Stimulated activated CD8-positive, alpha-beta memory T cell treated with anti-CD3 and anti-CD28 coated beads, Interleukin-7, amount 100 ng/mL, for 4 hours (primary cell): ENCODE measurements at regions not wholly inside any gene's neighbourhood (a gene's known extent, or its start where the extent isn't known, plus 50 kb on each side); places are given as distances from the start of the nearest gene placed in this dataset.
"Not testable (repeated sequence)": the region's sequence is repeated elsewhere in the genome, so short reads cannot be mapped to it uniquely, and the experiment has no call there.

Experiments used
- DNase-seq, 2 donors: peaks; one replicate each; pipeline ENCODE4 v3.0.0-alpha.2; 2020; ENCODE audit warnings: low read depth in 2 of 2

DNA sequence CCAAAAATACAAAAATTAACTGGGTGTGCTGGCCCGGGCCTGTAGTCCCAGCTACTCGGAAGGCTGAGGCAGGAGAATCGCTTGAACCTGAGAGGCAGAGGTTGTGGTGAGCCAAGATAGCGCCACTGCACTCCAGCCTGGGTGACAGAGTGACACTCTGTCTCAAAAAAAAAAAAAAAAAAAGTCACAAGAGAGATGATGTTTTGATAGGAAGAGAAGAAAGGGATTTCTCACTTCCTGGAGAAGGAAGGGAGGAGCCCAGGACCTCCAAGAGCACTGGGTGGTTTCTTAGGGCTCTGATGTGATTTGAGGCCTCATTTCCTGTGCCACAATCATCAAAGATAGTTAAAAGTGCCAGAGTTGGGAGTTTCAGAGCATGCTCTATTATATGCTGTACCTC, 1048.3 kb downstream of the BCL11B start:
- not testable (repeated sequence) for DNase-seq

DNA sequence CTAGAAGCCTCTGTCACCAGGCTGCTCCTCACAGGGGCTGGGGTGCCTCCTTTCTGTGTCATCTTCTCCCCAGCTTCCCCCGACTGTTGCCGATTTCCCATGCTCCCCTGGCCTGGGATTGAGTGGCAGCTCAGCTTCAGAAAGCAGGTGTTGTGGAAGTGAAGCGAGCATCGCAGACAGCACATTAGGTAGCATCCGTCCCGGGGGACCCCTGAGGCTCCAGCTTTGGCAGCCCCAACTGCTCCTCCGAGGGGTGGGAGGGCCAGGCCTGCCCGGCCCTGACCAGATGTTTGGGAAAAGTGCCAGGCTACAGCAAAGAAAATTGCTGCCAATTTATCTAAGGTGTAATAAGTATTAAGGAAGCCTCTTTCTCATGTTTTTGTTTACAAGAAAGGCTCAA, 1045.6 kb downstream of the BCL11B start:
- DNase-seq, result no peak

DNA sequence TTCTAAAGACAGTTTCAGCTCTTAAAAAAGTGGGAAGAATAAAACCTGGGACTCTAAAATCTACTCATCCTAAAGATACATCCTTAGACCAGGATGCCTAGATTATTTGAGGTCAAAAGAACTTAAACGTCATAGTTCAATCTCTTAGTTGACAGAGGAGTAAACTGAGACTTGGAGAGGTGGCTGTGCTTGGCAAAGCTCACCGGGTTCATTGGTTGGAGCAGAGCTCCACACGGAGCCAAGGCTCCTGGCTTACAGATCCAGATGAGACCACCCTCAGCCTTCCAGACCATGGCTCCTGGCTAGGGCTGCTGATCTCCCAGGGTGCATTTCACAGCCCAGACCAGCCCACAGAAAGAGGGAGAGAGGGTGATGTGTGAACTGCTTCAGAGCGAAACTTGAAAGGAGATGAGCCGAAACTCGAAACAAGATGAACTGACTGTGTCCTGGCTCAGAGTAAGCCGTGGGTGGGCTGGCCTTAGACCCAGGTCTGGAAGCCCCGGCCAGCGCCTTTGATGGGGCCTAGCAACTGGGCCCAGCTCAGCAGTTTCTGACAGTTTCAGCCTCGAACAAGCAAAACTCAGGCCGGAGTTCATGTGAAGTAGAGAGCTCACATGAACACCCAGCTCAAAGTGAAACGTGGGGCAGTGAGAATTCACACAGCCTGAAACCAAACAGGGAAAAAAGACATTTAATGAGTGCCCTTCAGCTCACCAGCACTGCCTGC, 1044.8 kb downstream of the BCL11B start:
- no peak for DNase-seq

DNA sequence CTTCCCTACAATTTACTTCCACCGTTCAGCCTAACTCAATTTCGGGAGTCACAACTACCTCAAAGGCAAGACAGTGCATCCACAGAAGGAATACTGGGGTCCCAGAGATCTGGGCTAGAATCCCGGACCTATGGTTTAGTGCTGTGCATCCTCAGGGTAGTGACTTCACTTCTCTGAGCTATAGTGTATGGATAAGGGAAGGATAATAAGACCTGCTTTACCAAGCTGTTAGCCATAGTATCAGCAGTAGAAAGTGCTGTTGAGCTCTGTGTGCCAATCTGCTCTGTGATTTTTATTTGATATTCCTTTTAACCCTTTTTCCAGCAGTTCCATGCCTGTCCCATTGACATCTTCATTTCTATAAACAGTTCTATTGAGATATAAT, 1044.3 kb downstream of the BCL11B start:
- no peak for DNase-seq

DNA sequence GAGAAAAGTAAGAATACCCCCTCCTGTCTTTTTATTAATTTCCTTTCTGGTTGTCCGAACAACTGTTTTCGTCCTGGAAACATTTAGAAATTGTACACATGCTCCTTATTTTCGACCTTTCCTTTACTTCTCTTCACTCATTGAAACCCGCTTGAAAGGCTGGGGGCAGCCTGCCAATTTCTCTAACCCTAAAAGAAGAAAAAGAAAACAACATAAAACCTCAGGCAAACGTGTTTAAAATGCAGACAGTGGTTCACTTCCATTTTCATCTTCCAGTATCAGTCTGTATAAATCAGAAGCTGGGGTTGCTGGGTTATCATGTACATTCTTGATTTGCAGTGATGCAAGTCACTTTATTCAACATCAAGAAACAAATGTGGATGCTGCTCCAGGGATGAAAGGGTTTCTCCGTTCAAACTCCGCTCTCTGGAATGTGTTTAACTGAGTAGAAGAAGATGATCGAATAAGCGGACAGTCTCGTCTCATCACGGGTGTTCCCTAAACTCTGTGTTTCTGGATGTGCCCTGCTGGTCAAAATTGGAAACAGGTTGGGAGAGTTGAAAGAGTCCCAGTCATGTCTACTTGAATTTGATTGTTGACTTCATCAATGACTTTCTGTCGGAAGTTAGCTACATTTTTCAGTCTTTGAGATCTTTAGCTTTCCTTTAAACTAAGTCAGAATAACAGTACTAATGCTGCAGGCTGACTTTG, 1042.2 kb downstream of the BCL11B start:
- DNase-seq, result no peak

DNA sequence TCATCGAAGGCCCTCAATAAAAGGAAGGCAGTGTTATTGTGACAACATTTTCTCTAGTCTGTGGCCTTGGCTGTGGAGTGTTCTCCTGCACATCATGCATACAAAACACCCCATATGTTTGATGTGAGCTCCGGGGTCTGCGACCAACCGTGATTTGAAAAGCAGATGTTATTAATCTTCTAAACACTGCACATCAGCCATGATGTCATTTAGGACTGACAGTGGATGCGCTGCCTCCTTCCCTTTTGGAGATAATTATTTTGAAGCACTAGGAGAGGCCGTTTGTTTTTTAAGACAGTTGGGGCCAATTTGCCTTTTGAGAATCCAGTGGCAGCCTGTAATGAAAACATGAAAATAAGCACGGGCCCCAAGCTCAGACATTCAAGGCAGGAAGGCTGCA, 1041.6 kb downstream of the BCL11B start:
- no peak for DNase-seq

DNA sequence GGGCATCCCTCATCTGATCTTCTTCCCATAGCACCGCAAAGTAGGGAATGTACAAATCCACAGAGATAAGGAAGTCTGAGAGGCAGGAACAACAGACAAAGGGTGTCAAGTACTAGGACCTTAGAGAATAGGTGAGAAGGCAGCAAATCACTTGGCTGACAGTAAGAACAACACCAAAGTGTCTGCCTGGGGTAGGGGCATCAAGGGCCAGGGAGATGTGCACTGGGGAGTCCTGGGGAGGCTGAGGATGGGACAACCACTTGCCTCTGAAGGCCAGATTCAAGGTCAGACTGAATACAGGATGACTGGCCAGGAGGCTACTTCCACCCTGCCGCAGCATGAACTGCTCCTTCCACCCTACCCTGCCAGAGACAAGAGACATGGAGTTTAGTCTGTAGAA, 1040.8 kb downstream of the BCL11B start:
- DNase-seq, result no peak

DNA sequence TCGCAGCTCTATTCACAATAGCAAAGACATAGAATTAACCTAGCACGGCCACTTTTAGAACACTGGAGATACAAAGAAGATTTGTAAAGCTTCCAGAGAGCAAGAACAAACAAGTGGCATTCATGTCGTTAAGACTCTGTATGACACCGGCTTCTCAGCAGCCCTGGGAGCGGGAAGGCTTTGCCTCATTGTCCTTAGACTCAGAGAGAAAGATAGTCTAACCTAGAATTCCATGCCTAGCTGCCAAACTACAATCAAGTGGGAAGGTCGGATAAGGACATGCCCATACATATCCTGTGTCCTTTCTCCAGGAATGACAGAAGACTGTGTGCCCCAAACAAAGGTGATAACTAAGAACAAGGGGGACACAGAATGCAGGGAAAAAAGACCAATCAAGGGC, 1038.3 kb downstream of the BCL11B start:
- DNase-seq, result no peak

DNA sequence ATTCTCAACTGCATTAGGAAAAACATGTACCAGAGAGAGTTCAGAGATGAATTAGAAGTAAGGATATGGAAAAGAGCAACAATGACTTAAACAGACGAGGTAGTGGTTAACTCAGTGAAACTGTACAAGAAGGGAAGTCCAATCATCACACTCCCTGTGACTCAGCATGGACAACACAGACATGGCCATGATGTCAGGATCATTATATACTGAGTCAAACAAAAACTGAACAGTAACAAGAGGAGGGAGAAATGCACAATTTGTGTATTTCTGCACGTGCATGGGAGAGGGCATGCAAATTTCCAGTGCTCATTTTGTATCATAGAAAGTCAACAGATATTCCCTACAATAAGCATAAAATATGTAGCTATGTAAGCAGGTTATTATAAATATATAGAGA, 1037.8 kb downstream of the BCL11B start:
- no peak for DNase-seq

DNA sequence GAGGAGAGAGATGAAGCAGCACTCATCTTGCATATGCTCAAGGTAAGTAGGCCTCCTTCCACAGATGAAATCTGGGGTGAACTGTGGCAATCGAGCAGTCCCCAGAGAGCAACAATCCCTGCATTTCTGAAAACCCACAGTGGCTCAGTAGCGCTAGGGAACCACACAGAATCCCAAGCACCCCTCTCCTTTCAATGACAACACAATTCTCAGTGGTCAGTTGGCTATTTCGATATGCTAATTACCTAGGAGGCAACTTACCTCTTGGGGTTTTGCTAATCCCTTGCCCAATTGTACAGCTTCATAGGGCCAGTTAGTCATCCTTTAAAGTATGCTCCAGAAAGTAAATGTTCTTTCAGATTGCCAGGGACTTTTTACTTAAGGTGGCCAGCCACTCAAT, 1035.7 kb downstream of the BCL11B start:
- DNase-seq, result no peak

DNA sequence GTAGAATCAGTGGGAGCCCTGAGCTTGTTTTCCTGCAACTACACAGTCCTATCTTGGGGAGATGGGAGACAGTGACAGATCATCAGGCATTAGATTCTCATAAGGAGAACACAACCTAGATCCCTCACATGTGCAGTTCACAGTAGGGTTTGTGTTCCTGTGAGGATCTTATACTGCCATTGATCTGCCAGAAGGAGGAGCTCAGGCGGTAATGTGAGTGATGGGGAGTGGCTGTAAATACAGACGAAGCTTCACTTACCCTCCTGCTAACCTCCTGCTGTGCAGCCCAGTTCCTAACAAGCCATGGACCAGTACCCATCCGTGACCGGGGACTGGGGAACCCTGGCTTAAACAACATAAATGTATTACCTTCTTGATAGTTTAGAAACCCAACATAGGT, 1034.1 kb downstream of the BCL11B start:
- DNase-seq, result no peak

DNA sequence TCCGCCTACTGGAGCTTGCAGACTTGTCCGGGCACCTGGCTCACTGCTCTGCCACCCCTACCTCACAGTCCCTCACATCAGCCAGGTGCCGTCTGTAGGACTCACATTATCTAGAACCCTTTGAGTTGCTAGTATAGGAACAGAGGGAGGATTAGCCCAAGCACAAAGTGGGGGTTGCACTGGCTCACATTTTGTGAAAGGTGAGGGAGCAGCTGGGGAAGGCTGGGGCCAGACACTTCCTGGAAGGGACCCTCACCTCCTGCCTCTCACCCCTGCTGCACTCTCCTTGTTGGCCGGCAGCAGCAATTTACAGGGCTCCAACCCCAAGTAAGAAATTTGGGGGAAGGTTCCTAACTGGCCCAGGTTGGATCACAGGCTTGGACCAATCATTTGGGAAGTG, 1031.6 kb downstream of the BCL11B start:
- no peak for DNase-seq

DNA sequence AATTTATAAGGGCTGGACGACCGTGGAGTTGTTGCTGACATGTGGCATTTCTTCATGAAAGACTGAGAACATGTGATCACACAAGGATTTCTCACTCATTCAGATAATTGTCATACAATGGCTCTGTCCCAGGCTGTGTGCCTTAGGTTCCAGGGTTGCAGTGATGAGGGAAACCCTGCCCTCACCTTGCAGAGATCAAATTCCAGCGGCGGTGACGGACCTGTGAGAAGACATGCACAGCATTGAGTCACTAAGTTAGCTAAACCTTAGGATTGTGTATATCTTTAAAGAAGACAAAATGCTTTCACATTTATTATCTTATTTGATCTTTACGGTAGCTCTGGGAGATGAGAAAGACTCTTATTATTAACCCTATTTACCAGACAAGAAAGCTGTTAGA, 1029.1 kb downstream of the BCL11B start:
- no peak for DNase-seq

DNA sequence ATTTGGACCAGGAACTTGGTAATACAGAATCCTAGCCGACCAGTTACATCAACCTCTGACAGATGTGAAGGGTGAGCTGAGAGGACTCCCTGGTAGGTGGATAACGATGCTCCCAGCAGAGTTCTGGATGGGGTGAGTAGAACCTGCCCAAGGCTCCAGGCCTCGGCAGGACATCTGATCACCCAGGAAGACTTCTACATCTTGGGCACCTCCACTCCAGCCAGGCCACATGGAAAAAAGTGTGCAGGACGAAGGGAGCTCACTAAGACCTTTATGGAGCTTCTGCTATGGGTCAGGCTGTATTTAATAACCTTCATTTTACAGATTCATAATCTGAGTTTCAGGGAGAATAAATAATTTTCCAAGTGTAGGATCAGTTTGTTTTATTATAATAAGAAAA, 1028.7 kb downstream of the BCL11B start:
- DNase-seq, result no peak

DNA sequence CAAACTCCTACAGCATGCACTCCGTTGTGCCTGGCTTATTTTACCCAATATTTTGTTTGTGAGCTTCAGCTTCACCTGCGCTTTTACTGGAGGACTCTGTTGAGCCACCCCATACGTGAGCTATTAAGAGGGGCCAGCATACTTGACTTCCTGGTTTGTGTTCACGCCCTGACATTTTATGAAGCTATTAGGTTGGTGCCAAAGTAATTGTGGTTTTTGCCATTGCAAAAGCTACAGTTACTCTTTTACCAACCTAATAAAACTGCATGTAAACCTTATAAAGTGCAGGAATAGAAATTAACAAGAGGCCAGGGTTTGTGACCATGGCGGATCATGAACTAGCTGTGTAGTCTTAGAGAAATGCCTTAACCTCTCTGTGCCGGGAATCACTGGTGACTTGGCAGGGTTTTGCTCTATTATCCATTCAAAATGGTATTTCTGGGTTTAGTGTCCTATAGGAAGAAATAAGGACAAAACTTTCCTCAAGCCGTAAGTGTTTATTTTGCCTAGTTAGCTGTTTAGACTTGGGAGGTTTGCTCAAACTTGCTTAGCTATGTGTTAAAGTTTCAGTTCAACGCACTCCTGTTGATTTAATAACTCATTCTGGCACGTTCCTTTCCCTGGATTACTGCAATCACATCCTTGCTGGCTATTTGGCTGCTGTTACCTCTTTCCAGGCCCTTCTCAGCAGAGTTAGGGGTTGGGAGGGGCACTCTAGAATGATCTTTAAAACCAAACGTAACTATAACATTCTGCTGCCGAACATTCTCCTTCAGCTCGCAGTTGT, 1027.6 kb downstream of the BCL11B start:
- DNase-seq, result no peak

DNA sequence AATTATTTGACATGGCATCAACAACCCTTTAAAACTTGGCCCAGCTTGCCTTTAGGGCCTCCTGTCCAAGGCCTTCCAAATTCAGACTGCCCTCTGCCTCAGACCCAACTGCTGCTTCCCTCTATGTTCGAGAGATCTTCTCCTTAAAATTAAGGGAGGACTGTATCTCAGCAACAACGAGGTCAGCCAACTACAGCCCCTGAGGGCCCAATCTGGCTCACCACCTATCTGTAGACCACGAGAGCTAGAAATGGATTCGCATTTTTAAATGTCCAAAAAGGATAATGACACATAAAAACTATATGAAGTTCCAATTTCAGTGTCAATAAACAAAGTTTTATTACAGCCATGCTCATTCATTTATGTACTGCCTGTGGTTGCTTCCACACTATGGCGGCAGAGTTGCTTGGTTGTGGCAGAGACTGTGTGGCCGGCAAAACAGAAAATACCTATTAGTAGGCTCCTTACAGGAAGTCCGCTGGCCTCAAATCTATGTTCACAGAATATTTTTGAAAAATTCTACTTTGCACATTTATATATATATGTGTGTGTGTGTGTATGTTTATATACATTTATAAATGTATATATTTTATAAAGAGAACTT, 1026.9 kb downstream of the BCL11B start:
- no peak for DNase-seq

DNA sequence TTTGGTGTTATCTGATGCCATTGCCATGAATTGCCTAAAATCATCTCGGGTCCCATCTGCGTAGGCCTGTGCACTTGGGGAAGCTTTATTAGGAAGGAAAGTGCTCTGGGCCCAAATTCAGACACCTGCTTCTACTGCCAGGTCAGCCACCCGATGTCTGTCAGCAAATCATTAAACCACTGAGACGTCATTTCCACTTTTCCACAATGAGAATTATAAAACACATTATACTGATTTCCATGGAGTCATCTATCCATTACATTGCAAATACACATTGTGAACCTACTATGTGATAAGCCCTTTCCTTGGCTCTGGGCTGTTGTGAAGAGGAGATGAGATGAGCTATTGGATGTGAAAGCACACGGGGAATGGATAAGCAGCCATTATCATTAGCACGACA, 1022.9 kb downstream of the BCL11B start:
- no peak for DNase-seq

DNA sequence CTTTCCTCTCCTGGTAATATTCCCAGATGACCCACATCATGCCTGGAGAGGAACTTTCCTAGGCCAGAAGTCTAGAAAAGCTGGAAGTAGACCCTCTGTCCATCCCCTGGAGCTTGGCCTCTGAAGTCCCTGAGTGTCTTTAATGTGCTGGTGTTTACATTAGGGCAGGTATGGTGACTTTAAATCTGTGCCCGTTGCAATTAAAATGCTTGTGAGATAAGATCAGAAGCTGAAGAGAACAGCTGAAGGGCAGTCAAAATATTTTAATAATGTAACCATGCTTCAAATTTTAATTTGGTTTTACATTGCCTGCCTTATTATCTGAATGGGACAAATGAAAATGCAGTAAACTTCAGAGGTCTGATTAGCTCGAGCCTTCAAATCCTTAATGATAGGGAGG, 1022.5 kb downstream of the BCL11B start:
- DNase-seq, result no peak

DNA sequence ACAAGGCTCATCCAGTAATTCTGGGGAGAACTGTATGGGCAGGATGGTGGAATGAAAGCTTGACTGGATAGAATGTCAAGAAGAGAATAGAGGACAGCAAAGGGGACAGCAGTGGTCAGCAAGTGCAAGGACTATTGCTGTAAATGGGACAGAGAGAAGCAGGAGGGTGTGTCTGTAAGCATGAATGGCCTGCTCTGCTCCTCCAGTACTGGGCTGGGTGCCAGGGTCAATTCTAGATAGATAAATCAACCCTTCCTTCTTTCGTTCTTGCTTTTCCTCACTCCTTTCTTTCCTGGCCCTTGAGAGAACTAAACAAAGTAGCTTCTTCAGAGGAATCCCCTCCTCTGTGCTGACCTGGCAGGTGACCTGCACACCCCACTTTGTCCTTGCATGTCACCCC, 1019.2 kb downstream of the BCL11B start:
- no peak for DNase-seq

DNA sequence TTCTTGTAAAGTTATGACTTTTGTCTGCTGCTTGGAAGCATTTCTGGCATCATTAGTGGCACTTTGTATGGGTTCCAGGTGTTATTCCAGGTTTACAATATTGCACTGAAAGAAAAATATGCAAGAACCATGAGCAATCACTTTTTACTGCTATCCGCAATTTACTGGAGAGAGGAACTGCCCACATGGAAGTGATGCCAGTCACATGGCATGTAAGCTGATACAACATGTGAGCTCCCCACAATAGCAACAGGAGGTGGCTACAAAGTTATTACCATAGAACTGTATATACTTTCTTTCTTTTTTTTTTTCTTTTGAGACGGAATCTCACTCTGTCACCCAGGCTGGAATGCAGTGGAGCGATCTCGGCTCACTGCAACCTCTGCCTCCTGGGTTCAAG, 1012.1 kb downstream of the BCL11B start:
- no peak for DNase-seq

DNA sequence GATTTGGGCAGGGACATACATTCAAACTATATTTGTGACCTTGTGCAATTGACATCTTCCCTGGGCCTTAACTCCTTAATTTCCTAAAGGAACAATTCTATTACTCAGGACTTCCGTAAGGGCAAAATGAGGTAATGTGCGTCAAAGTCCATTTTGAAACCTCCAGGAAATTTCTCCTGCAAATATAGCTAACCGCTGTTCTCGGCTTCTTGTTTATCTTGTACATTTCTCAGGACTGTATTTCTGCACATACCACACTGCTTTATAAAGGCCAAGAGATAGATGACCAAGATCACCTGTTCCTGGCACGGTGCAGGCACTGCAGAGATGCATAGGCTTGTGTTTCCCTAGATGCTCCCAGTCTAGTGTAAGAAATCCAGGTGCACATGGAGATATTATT, 1009.4 kb downstream of the BCL11B start:
- DNase-seq, result no peak

DNA sequence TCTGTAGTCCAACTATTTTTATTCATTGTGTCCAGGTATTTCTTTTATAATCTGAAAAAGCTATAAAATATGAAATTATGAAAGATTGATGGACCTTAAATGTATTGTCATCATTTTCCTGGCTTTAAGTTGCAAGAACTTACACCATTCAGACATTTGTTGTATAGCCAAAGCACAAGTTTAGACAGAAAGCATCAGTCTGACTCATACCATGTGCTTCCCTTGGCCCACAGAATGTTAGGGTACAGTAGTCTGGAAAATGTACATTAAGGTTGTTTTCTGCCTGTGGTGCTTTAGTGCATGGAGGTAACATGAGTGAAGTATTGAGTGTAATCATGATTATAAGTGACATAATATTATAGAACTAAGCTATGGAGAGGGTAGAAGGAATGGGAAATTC, 1002.5 kb downstream of the BCL11B start:
- no peak for DNase-seq

DNA sequence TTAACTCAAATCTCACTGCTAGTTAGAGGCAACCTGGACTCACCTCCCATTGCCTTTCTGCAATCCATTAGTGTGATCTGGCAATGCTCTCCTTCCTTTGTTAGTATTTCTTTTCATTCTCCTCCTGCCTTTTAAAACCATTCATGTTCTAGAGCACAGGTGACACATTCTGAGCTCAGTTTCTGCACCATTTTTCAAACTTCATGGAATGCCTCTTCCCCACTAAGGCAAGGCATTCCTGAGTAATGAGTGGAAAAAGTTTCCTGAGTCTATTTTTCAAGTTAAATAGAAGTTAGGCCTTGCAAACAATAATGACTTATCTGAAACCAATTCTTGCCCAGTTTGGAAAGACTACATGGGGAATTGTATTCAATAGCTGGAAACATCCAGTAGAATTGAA, 1001.8 kb downstream of the BCL11B start:
- no peak for DNase-seq
